ENCODE measurements at regions not wholly inside any gene's neighbourhood (a gene's known extent, or its start where the extent isn't known, plus 50 kb on each side); places are given as distances from the start of the nearest gene placed in this dataset.

DNA sequence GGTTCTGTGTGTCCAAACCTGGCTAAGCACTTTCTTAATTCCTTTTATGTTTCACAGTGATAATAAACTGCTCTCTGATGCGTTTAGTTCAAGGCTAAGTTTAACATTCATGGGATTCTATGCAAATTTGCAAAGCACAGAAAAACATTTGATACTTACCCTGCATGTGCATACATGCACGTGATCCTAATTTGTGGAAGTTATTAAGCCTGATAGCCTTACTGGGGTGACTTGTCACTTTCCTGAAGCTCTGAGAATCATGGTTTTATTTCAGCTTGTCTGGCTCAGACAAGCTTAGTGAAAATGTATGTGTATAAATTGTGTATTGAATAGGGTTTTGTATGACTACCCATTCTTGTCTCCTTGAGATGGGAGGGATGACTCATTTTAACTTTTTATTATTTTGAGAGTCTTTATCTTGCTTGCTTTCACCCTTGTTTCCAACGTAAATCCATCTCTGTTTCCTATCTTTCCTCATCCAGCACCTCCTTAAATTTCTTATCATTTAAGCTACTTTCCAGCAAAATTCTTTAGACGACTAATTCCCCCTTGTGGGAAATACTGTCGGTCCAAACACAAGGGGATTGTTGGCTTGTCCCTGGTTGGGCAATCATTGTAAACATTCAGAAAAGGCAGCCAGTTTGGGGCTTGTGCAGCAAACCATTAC is 167.1 kb downstream of the C11orf91 start:
- H3K27ac ChIP-seq = no peak overlapping the region
- peaks cover 4% of the 10 kb centered on the region for H3K27me3 ChIP-seq
- H4K20me1 ChIP-seq (ENCODE audit: insufficient read depth, poor library complexity, severe bottlenecking) = no peaks in the 10 kb centered on the region
- H3K4me1 ChIP-seq (ENCODE audit: insufficient read depth) = no peaks in the 10 kb centered on the region
- 26% methylated on average over 5 of the region's 5 CpGs for WGBS (ENCODE audit: low lambda C conversion rate, missing lambda C conversion rate)
- TF ChIP-seq, protein P1, sequence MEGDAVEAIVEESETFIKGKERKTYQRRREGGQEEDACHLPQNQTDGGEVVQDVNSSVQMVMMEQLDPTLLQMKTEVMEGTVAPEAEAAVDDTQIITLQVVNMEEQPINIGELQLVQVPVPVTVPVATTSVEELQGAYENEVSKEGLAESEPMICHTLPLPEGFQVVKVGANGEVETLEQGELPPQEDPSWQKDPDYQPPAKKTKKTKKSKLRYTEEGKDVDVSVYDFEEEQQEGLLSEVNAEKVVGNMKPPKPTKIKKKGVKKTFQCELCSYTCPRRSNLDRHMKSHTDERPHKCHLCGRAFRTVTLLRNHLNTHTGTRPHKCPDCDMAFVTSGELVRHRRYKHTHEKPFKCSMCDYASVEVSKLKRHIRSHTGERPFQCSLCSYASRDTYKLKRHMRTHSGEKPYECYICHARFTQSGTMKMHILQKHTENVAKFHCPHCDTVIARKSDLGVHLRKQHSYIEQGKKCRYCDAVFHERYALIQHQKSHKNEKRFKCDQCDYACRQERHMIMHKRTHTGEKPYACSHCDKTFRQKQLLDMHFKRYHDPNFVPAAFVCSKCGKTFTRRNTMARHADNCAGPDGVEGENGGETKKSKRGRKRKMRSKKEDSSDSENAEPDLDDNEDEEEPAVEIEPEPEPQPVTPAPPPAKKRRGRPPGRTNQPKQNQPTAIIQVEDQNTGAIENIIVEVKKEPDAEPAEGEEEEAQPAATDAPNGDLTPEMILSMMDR (IDR thresholded peaks at IDR 0.05; ENCODE audit: poor library complexity) = no peak
- TF ChIP-seq EZH2phosphoT487 (IDR thresholded peaks at IDR 0.05; ENCODE audit: low read depth, severe bottlenecking, unreplicated experiment) = no peak
- no peaks in the 10 kb centered on the region for H3K9me3 ChIP-seq (ENCODE audit: low read depth)
- no peak overlapping the region for H3K4me2 ChIP-seq
- H3K9me2 ChIP-seq (replicated peaks; ENCODE audit: insufficient read depth) = no peaks in the 10 kb centered on the region
- H2AFZ ChIP-seq = no peak overlapping the region
- no peaks in the 10 kb centered on the region for H3K36me3 ChIP-seq (replicated peaks; ENCODE audit: insufficient read depth, low read depth)
- H3K4me3 ChIP-seq = no peak overlapping the region
- H3K79me2 ChIP-seq = no peaks in the 10 kb centered on the region
- DNase-seq (ENCODE audit: low spot score) = no peak

DNA sequence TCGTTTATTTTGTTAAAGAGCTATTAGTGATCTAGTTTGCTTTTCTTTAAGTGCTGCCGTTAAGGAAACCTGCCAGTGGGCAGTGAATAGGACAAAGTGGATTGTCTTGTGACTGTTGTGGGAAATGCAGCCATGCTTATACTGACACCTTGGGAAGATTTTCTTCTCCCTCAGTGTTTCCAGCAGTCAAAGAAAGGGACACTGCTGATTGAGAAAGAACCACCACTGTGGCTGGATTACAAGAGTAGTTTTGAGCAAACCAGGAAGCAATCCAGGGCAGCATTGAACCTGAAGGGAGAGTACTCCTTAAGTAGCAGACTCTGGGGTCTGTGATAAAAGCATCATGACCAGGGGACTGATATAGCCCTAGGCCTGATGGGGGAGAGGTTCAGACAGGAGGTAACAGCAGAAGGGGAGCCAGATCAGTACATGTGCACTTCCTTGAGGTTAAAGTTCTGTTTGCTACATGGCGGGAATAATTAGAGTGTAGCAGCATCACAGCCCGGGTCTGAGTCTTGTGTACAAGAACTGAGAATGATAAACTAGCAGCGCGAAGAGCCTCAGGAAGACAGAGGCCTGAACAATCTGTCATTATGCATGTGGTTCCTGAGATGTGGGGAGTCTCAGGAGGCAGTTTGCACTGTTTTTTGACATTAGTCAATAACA is 167.8 kb downstream of the C11orf91 start:
- no peaks in the 10 kb centered on the region for H3K9me2 ChIP-seq (replicated peaks; ENCODE audit: insufficient read depth)
- WGBS (ENCODE audit: low lambda C conversion rate, missing lambda C conversion rate) = 70% methylated on average over 6 of the region's 6 CpGs
- no peak for DNase-seq (ENCODE audit: low spot score)
- H4K20me1 ChIP-seq (ENCODE audit: insufficient read depth, poor library complexity, severe bottlenecking) = no peaks in the 10 kb centered on the region
- no peaks in the 10 kb centered on the region for H3K4me1 ChIP-seq (ENCODE audit: insufficient read depth)
- H3K27ac ChIP-seq = no peak overlapping the region
- no peak overlapping the region for H3K4me2 ChIP-seq
- no peak overlapping the region for H3K4me3 ChIP-seq
- H2AFZ ChIP-seq = no peak overlapping the region
- no peaks in the 10 kb centered on the region for H3K9me3 ChIP-seq (ENCODE audit: low read depth)
- H3K27me3 ChIP-seq = peaks cover 4% of the 10 kb centered on the region
- H3K36me3 ChIP-seq (replicated peaks; ENCODE audit: insufficient read depth, low read depth) = no peaks in the 10 kb centered on the region
- H3K79me2 ChIP-seq = no peaks in the 10 kb centered on the region
- TF ChIP-seq EZH2phosphoT487 (IDR thresholded peaks at IDR 0.05; ENCODE audit: low read depth, severe bottlenecking, unreplicated experiment) = no peak

DNA sequence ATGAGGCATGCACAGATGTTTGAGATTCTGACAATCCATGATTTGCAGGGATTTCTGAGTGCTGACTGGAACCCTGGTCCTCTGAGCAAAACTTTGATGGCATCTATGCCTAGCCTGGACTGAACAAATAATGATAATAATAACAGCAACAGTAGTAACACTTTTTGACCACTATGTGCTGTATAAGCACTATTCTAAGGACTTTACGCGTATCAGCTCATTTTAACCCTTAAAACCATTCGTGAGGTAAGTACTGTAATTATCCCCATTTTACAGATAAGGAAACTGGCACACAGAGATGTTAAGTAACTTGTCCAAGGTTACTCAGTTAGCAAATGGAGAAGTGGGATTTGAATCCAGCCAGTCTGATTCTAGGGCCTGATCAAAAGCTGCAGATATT is 168.4 kb downstream of the C11orf91 start:
- H4K20me1 ChIP-seq (ENCODE audit: insufficient read depth, poor library complexity, severe bottlenecking) = no peaks in the 10 kb centered on the region
- 93% methylated on average over 3 of the region's 3 CpGs for WGBS (ENCODE audit: low lambda C conversion rate, missing lambda C conversion rate)
- no peak overlapping the region for H3K4me2 ChIP-seq
- no peaks in the 10 kb centered on the region for H3K9me2 ChIP-seq (replicated peaks; ENCODE audit: insufficient read depth)
- no peaks in the 10 kb centered on the region for H3K79me2 ChIP-seq
- no peak overlapping the region for H3K4me3 ChIP-seq
- no peak overlapping the region for H3K27ac ChIP-seq
- no peak for DNase-seq (ENCODE audit: low spot score)
- no peaks in the 10 kb centered on the region for H3K9me3 ChIP-seq (ENCODE audit: low read depth)
- no peaks in the 10 kb centered on the region for H3K4me1 ChIP-seq (ENCODE audit: insufficient read depth)
- no peak overlapping the region for H2AFZ ChIP-seq
- TF ChIP-seq, protein P1 (IDR thresholded peaks at IDR 0.05; ENCODE audit: poor library complexity) = no peak
- TF ChIP-seq EZH2phosphoT487 (IDR thresholded peaks at IDR 0.05; ENCODE audit: low read depth, severe bottlenecking, unreplicated experiment) = no peak
- TF ChIP-seq EZH2 (IDR thresholded peaks at IDR 0.05; ENCODE audit: borderline replicate concordance) = no peak
- H3K27me3 ChIP-seq = no peaks in the 10 kb centered on the region
- no peaks in the 10 kb centered on the region for H3K36me3 ChIP-seq (replicated peaks; ENCODE audit: insufficient read depth, low read depth)

DNA sequence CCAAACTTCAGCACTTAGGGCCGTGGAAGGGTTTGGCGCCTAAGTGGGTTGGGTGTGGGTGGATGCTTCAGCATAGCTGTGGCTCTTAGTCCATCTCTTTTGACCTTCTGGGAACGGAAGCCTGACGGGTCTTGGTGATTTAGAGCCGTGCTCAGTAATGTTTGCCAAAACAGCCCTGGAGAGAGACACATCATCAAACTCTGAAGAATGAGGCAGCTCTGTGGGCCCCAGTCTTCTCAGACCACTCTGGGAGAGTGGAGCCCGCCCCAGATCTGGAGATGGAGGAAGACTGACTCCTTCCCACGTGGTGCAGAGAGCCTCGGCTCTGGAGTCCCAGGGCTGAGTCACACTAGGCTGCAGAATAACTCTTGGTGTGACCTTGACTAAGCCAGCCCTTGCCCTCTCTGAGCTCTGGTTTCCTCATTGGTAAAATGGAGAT is 168.9 kb downstream of the C11orf91 start:
- no peaks in the 10 kb centered on the region for H3K9me2 ChIP-seq (replicated peaks; ENCODE audit: insufficient read depth)
- WGBS (ENCODE audit: low lambda C conversion rate, missing lambda C conversion rate) = 81% methylated on average over 8 of the region's 8 CpGs
- no peak for DNase-seq (ENCODE audit: low spot score)
- TF ChIP-seq EZH2 (IDR thresholded peaks at IDR 0.05; ENCODE audit: borderline replicate concordance) (no peak), EZH2phosphoT487 (IDR thresholded peaks at IDR 0.05; ENCODE audit: low read depth, severe bottlenecking, unreplicated experiment) (no peak)
- TF ChIP-seq, protein P1 (IDR thresholded peaks at IDR 0.05; ENCODE audit: poor library complexity) = no peak
- no peak overlapping the region for H3K4me3 ChIP-seq
- H3K27ac ChIP-seq = no peak overlapping the region
- H3K79me2 ChIP-seq = no peaks in the 10 kb centered on the region
- no peak overlapping the region for H3K4me2 ChIP-seq
- no peaks in the 10 kb centered on the region for H3K36me3 ChIP-seq (replicated peaks; ENCODE audit: insufficient read depth, low read depth)
- no peaks in the 10 kb centered on the region for H3K4me1 ChIP-seq (ENCODE audit: insufficient read depth)
- no peak overlapping the region for H2AFZ ChIP-seq
- no peaks in the 10 kb centered on the region for H3K9me3 ChIP-seq (ENCODE audit: low read depth)
- no peaks in the 10 kb centered on the region for H3K27me3 ChIP-seq
- no peaks in the 10 kb centered on the region for H4K20me1 ChIP-seq (ENCODE audit: insufficient read depth, poor library complexity, severe bottlenecking)

Measured in hepatocyte (in vitro differentiated cells).